ENCODE measurements at regions not wholly inside any gene's neighbourhood (a gene's known extent, or its start where the extent isn't known, plus 50 kb on each side); places are given as distances from the start of the nearest gene placed in this dataset.
"Not testable (repeated sequence)": the region's sequence is repeated elsewhere in the genome, so short reads cannot be mapped to it uniquely, and the experiment has no call there.

GRCh38 chr9:94492125-94492524 lies 62.8 kb upstream of the PCAT7 start:
- TF ChIP-seq, protein P1, sequence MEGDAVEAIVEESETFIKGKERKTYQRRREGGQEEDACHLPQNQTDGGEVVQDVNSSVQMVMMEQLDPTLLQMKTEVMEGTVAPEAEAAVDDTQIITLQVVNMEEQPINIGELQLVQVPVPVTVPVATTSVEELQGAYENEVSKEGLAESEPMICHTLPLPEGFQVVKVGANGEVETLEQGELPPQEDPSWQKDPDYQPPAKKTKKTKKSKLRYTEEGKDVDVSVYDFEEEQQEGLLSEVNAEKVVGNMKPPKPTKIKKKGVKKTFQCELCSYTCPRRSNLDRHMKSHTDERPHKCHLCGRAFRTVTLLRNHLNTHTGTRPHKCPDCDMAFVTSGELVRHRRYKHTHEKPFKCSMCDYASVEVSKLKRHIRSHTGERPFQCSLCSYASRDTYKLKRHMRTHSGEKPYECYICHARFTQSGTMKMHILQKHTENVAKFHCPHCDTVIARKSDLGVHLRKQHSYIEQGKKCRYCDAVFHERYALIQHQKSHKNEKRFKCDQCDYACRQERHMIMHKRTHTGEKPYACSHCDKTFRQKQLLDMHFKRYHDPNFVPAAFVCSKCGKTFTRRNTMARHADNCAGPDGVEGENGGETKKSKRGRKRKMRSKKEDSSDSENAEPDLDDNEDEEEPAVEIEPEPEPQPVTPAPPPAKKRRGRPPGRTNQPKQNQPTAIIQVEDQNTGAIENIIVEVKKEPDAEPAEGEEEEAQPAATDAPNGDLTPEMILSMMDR (IDR thresholded peaks at IDR 0.05; ENCODE audit: low read depth, low read length) = not testable (repeated sequence)
- TF ChIP-seq, protein P2, sequence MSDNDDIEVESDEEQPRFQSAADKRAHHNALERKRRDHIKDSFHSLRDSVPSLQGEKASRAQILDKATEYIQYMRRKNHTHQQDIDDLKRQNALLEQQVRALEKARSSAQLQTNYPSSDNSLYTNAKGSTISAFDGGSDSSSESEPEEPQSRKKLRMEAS (IDR thresholded peaks at IDR 0.05; ENCODE audit: low read depth, low read length) = not testable (repeated sequence)
- not testable (repeated sequence) for TF ChIP-seq POLR2A (IDR thresholded peaks at IDR 0.05; ENCODE audit: extremely low read depth, insufficient read length); MYC (IDR thresholded peaks at IDR 0.05; ENCODE audit: low read depth, low read length)

Measured in NB4 (cell line).